Keratinocyte (primary cell): ENCODE measurements at regions not wholly inside any gene's neighbourhood (a gene's known extent, or its start where the extent isn't known, plus 50 kb on each side); places are given as distances from the start of the nearest gene placed in this dataset.

ENCODE experiments used
- DNase-seq: peaks from one replicate; pipeline ENCODE4 v3.0.0-alpha.2; 2011; ENCODE audit warnings: low read depth, missing footprints, low spot score
- FAIRE-seq: peaks from 2 replicates; lab custom pipeline; 2011; peaks lifted over from hg19 to GRCh38; lab: Jason Lieb, UNC
- H2AFZ ChIP-seq: 2 replicates; pipeline ENCODE4 v1.6.0; 2012; ENCODE audit warnings: low read length, control low read depth, inconsistent platforms; ENCODE audit not compliant: control insufficient read depth
- H3K27ac ChIP-seq: 2 replicates; pipeline ENCODE4 v1.5.1; 2011; ENCODE audit warnings: low read length; ENCODE audit not compliant: control insufficient read depth, insufficient read depth
- H3K27me3 ChIP-seq: 3 replicates; pipeline ENCODE4 v1.6.0; 2011; ENCODE audit warnings: low read length; ENCODE audit not compliant: control insufficient read depth, insufficient read depth; ENCODE audit errors: extremely low read depth
- H3K36me3 ChIP-seq, 2 experiments: 2 replicates in 1 of 2; 3 replicates in 1 of 2; pipeline ENCODE4 v1.5.1; 2011; ENCODE audit warnings: low read length in 2 of 2, mild to moderate bottlenecking in 1 of 2; ENCODE audit not compliant: control insufficient read depth in 2 of 2, insufficient read depth in 2 of 2; ENCODE audit errors: extremely low read depth in 1 of 2
- H3K4me1 ChIP-seq: 3 replicates; pipeline ENCODE4 v1.5.1; 2011; ENCODE audit warnings: low read length; ENCODE audit not compliant: control insufficient read depth, insufficient read depth; ENCODE audit errors: extremely low read depth
- H3K4me2 ChIP-seq: 3 replicates; pipeline ENCODE4 v1.6.0; 2011; ENCODE audit warnings: low read depth, low read length; ENCODE audit not compliant: control insufficient read depth, insufficient read depth; ENCODE audit errors: extremely low read depth
- H3K4me3 ChIP-seq, 3 experiments: fragments of 200-600 bp in 1 of 3; sonication (generic) in 1 of 3; 2 replicates in 2 of 3; 3 replicates in 1 of 3; pipeline ENCODE4 v1.5.1; 2011 to 2016; ENCODE audit warnings: low read length in 3 of 3, mild to moderate bottlenecking in 3 of 3, control low read depth in 2 of 3, inconsistent platforms in 1 of 3, low read depth in 1 of 3, mixed read lengths in 1 of 3, mixed run types in 1 of 3, moderate library complexity in 1 of 3; ENCODE audit not compliant: control insufficient read depth in 2 of 3, insufficient read depth in 2 of 3; ENCODE audit errors: extremely low read depth in 1 of 3
- H3K79me2 ChIP-seq: 2 replicates; pipeline ENCODE4 v1.6.0; 2012; ENCODE audit warnings: low read length; ENCODE audit not compliant: control insufficient read depth, insufficient read depth
- H3K9ac ChIP-seq: 3 replicates; pipeline ENCODE4 v1.6.0; 2011; ENCODE audit warnings: low read length; ENCODE audit not compliant: control insufficient read depth, insufficient read depth; ENCODE audit errors: extremely low read depth
- H3K9me1 ChIP-seq: 3 replicates; pipeline ENCODE4 v1.6.0; 2011; ENCODE audit warnings: low read length; ENCODE audit not compliant: control insufficient read depth, insufficient read depth; ENCODE audit errors: extremely low read depth
- H3K9me3 ChIP-seq: 2 replicates; pipeline ENCODE4 v1.5.1; 2012; ENCODE audit warnings: low read depth, low read length; ENCODE audit not compliant: control insufficient read depth
- H4K20me1 ChIP-seq: 3 replicates; pipeline ENCODE4 v1.6.0; 2011; ENCODE audit warnings: low read length; ENCODE audit not compliant: control insufficient read depth, insufficient read depth; ENCODE audit errors: extremely low read depth
- EZH2 ChIP-seq: IDR thresholded peaks from one replicate; pipeline ENCODE4 v1.6.1; 2012; ENCODE audit warnings: inconsistent platforms, mild to moderate bottlenecking, low read length, moderate library complexity
- dilution Hi-C: fragments of 300-500 bp; cut with MboI; formaldehyde crosslinking; loops from one replicate; pipeline ENCODE4 v1.7.0; 2020; ENCODE audit warnings: low sequenced_read_pairs; ENCODE audit not compliant: extremely low pct_ligation_motif_present
- TF ChIP-seq, protein P1 (sequence below), 3 experiments: IDR thresholded peaks in 1 of 3; conservative IDR thresholded peaks in 1 of 3; optimal IDR thresholded peaks in 1 of 3; 2 replicates in 2 of 3; 3 replicates in 1 of 3; pipeline versions ENCODE3 to v1.5.1; 2011; ENCODE audit warnings: low read length in 3 of 3, mild to moderate bottlenecking in 3 of 3, moderate library complexity in 2 of 3, control low read depth in 1 of 3, inconsistent platforms in 1 of 3; ENCODE audit not compliant: insufficient read depth in 2 of 3; ENCODE audit errors: extremely low read depth in 1 of 3

DNA sequence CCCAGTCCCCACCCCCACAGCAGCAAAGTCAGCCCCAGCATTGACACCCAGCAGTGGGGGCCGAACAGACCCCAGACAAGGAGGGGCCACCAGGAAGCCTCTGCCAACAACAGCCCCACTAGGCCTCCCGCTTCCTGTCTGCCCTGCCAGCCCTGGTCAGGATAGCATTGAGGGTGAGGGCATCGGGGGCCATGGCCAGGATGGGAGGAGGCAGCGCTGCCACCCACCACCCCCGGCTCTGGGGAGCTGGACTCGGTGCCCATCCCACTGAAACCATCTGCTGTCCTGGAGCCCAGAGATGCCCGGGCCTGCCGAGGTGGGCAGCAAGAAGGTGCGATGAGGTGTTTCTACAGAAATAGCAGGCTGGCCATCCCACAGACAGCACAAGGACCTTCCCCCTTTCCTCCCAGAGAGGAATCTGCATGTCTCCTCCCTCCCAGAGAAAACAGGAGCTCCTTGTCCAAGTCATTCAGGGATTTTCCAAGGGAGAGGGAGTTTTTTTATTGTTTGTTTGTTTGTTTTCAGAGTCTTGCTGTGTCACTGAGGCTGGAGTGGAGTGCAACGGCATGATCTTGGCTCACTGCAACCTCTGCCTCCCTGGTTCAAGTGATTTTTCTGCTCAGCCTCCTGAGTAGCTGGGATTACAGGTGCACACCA is 62.1 kb upstream of the BHLHE23 start:
- no peak overlapping the region for H2AFZ ChIP-seq
- no peaks in the 10 kb centered on the region for H3K79me2 ChIP-seq
- H3K4me3 ChIP-seq, result no peak overlapping the region
- peaks cover 28% of the 10 kb centered on the region for H3K27me3 ChIP-seq
- no peaks in the 10 kb centered on the region for H3K4me1 ChIP-seq
- DNase-seq (no peak), FAIRE-seq (no peak)
- H3K27ac ChIP-seq, result no peak overlapping the region
- H4K20me1 ChIP-seq, result no peaks in the 10 kb centered on the region
- dilution Hi-C loops, result no loop called here
- H3K9me1 ChIP-seq, result no peaks in the 10 kb centered on the region
- no peak overlapping the region for H3K9ac ChIP-seq
- no peak for TF ChIP-seq EZH2
- TF ChIP-seq, protein P1, sequence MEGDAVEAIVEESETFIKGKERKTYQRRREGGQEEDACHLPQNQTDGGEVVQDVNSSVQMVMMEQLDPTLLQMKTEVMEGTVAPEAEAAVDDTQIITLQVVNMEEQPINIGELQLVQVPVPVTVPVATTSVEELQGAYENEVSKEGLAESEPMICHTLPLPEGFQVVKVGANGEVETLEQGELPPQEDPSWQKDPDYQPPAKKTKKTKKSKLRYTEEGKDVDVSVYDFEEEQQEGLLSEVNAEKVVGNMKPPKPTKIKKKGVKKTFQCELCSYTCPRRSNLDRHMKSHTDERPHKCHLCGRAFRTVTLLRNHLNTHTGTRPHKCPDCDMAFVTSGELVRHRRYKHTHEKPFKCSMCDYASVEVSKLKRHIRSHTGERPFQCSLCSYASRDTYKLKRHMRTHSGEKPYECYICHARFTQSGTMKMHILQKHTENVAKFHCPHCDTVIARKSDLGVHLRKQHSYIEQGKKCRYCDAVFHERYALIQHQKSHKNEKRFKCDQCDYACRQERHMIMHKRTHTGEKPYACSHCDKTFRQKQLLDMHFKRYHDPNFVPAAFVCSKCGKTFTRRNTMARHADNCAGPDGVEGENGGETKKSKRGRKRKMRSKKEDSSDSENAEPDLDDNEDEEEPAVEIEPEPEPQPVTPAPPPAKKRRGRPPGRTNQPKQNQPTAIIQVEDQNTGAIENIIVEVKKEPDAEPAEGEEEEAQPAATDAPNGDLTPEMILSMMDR (optimal IDR thresholded peaks at IDR 0.05 in 1 of 3, IDR thresholded peaks at IDR 0.05 in 1 of 3, conservative IDR thresholded peaks at IDR 0.05 in 1 of 3; ENCODE audit: extremely low read depth in 1 of 3, insufficient read depth in 2 of 3, low read length in 3 of 3), result no peak
- H3K4me2 ChIP-seq, result no peak overlapping the region
- H3K36me3 ChIP-seq, result no peaks in the 10 kb centered on the region
- H3K9me3 ChIP-seq, result no peaks in the 10 kb centered on the region

DNA sequence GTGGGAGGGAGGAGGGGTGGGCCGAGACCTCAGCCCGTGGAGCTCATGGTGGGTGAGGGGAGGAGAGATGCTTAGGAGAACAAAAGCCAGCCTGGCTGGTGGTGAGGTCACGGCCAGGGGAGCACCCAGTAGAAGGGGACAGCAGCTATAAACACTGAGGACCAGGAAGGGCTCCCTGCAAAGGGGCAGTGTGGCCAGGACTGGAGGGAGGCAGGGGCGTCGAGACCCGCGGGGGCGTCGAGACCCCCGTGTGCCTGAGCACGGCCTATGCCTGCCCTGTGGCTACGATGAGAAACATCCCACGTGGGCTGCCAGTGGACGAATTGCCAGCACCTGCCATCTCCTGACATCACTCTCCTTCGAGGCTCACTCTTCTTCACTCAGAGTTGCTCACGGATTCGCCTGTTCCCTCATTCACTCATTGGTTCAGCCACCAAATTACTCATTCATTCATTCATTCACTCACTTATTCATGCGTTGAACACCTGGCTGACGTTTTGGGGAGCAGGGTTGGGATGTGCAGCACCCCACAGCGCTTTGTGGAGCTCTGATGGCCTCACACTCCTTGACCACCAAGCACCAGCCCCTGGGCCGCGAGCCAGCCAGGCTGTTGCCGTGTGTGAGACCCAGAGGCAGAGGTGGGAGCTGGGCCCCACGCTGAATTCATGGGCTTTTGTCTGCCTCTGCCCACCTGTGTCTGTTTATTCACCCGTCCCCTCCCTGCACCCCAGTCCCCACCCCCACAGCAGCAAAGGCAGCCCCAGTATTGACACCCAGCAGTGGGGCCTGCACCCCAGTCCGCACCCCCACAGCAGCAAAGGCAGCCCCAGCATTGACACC is 61.2 kb upstream of the BHLHE23 start:
- H3K4me2 ChIP-seq, result no peak overlapping the region
- H4K20me1 ChIP-seq, result no peaks in the 10 kb centered on the region
- no peak overlapping the region for H3K9ac ChIP-seq
- dilution Hi-C loops, result no loop called here
- DNase-seq (no peak), FAIRE-seq (no peak)
- no peaks in the 10 kb centered on the region for H3K9me3 ChIP-seq
- H2AFZ ChIP-seq, result no peak overlapping the region
- TF ChIP-seq, protein P1 (optimal IDR thresholded peaks at IDR 0.05 in 1 of 3, IDR thresholded peaks at IDR 0.05 in 1 of 3, conservative IDR thresholded peaks at IDR 0.05 in 1 of 3; ENCODE audit: extremely low read depth in 1 of 3, insufficient read depth in 2 of 3, low read length in 3 of 3), result no peak
- no peak for TF ChIP-seq EZH2
- no peaks in the 10 kb centered on the region for H3K9me1 ChIP-seq
- no peak overlapping the region for H3K4me3 ChIP-seq
- H3K79me2 ChIP-seq, result no peaks in the 10 kb centered on the region
- no peaks in the 10 kb centered on the region for H3K4me1 ChIP-seq
- no peaks in the 10 kb centered on the region for H3K36me3 ChIP-seq
- peaks cover 19% of the 10 kb centered on the region for H3K27me3 ChIP-seq
- H3K27ac ChIP-seq, result no peak overlapping the region
